ENCODE measurements at regions not wholly inside any gene's neighbourhood (a gene's known extent, or its start where the extent isn't known, plus 50 kb on each side); places are given as distances from the start of the nearest gene placed in this dataset.
"Not testable (repeated sequence)": the region's sequence is repeated elsewhere in the genome, so short reads cannot be mapped to it uniquely, and the experiment has no call there.

GRCh38 chr9:13433453-13433852 lies 154.0 kb upstream of the MPDZ start:
- TF ChIP-seq CTCF, POLR2A, EP300 (IDR thresholded peaks at IDR 0.05): not testable (repeated sequence)
